ENCODE measurements at regions not wholly inside any gene's neighbourhood (a gene's known extent, or its start where the extent isn't known, plus 50 kb on each side); places are given as distances from the start of the nearest gene placed in this dataset.

GRCh38 chr2:21367421-21367820, 243.7 kb downstream of the TDRD15 start:
- DNase-seq, result no peak
- no peak for ATAC-seq
- no peak for TF ChIP-seq POLR2A (IDR thresholded peaks at IDR 0.05)
- no peak for TF ChIP-seq CTCF (IDR thresholded peaks at IDR 0.05 in 4 of 5, conservative IDR thresholded peaks at IDR 0.05 in 1 of 5)
- no peaks in the 10 kb centered on the region for H3K9me3 ChIP-seq
- no peak overlapping the region for H3K27ac ChIP-seq
- H3K36me3 ChIP-seq, result no peaks in the 10 kb centered on the region
- H3K27me3 ChIP-seq, result peaks cover 0 to 3% (median 0%) of the 10 kb centered on the region in 3 donors
- H3K4me3 ChIP-seq, result no peak overlapping the region
- in situ Hi-C loops (cut with MboI; ENCODE audit: low sequenced_read_pairs in 4 of 4), result no loop called here
- intact Hi-C loops (cut with DNase I; ENCODE audit: low total_unique reads), result no loop called here
- no peaks in the 10 kb centered on the region for H3K4me1 ChIP-seq

GRCh38 chr2:21369787-21370186, 246.0 kb downstream of the TDRD15 start:
- Histone ChIP-seq H3K27me3 (peaks cover 0 to 3% (median 0%) of the 10 kb centered on the region in 3 donors), H3K27ac (no peak overlapping the region), H3K4me3 (no peak overlapping the region), H3K36me3 (no peaks in the 10 kb centered on the region), H3K4me1 (no peaks in the 10 kb centered on the region), H3K9me3 (no peaks in the 10 kb centered on the region)
- ATAC-seq (no peak), DNase-seq (no peak)
- intact Hi-C loops (cut with DNase I; ENCODE audit: low total_unique reads) (no loop called here), in situ Hi-C loops (cut with MboI; ENCODE audit: low sequenced_read_pairs in 4 of 4) (no loop called here)
- no peak for TF ChIP-seq POLR2A (IDR thresholded peaks at IDR 0.05)
- TF ChIP-seq CTCF (IDR thresholded peaks at IDR 0.05 in 4 of 5, conservative IDR thresholded peaks at IDR 0.05 in 1 of 5), result no peak

GRCh38 chr2:21371499-21372003, 247.8 kb downstream of the TDRD15 start:
- DNase-seq, result no peak
- Histone ChIP-seq H3K36me3 (no peaks in the 10 kb centered on the region), H3K9me3 (no peaks in the 10 kb centered on the region), H3K4me3 (no peak overlapping the region), H3K4me1 (no peaks in the 10 kb centered on the region), H3K27me3 (peaks cover 0 to 3% (median 0%) of the 10 kb centered on the region in 3 donors), H3K27ac (no peak overlapping the region)
- intact Hi-C loops (cut with DNase I; ENCODE audit: low total_unique reads) (no loop called here), in situ Hi-C loops (cut with MboI; ENCODE audit: low sequenced_read_pairs in 4 of 4) (no loop called here)
- ATAC-seq, result no peak
- TF ChIP-seq POLR2A (IDR thresholded peaks at IDR 0.05) (no peak), CTCF (IDR thresholded peaks at IDR 0.05 in 4 of 5, conservative IDR thresholded peaks at IDR 0.05 in 1 of 5) (no peak)

GRCh38 chr2:21372654-21373053, 248.9 kb downstream of the TDRD15 start:
- intact Hi-C loops (cut with DNase I; ENCODE audit: low total_unique reads), result no loop called here
- H3K4me1 ChIP-seq, result no peaks in the 10 kb centered on the region
- H3K27me3 ChIP-seq, result peaks cover 0 to 3% (median 0%) of the 10 kb centered on the region in 3 donors
- H3K27ac ChIP-seq, result no peak overlapping the region
- ATAC-seq, result no peak
- TF ChIP-seq POLR2A (IDR thresholded peaks at IDR 0.05), result no peak
- TF ChIP-seq CTCF (IDR thresholded peaks at IDR 0.05 in 4 of 5, conservative IDR thresholded peaks at IDR 0.05 in 1 of 5), result no peak
- no peak for DNase-seq
- in situ Hi-C loops (cut with MboI; ENCODE audit: low sequenced_read_pairs in 4 of 4), result no loop called here
- no peaks in the 10 kb centered on the region for H3K36me3 ChIP-seq
- H3K9me3 ChIP-seq, result no peaks in the 10 kb centered on the region
- no peak overlapping the region for H3K4me3 ChIP-seq

- Histone ChIP-seq H3K4me3 (no peak overlapping the region), H3K4me1 (no peaks in the 10 kb centered on the region), H3K27me3 (peaks cover 0 to 3% (median 0%) of the 10 kb centered on the region in 3 donors), H3K27ac (no peak overlapping the region), H3K36me3 (no peaks in the 10 kb centered on the region), H3K9me3 (no peaks in the 10 kb centered on the region)
- in situ Hi-C loops (cut with MboI; ENCODE audit: low sequenced_read_pairs in 4 of 4), result no loop called here
- no peak for TF ChIP-seq POLR2A (IDR thresholded peaks at IDR 0.05)
- no peak for TF ChIP-seq CTCF (IDR thresholded peaks at IDR 0.05 in 4 of 5, conservative IDR thresholded peaks at IDR 0.05 in 1 of 5)
- DNase-seq, result no peak
- intact Hi-C loops (cut with DNase I; ENCODE audit: low total_unique reads), result no loop called here
- ATAC-seq, result no peak
Observed at GRCh38 chr2:21376864-21377263, 253.1 kb downstream of the TDRD15 start.

Measured in gastrocnemius medialis (tissue), 4 donors.